ENCODE measurements at regions not wholly inside any gene's neighbourhood (a gene's known extent, or its start where the extent isn't known, plus 50 kb on each side); places are given as distances from the start of the nearest gene placed in this dataset.

GRCh38 chr1:82810601-82811000 is 1009.9 kb downstream of the ADGRL2 start:
- no peaks in the 10 kb centered on the region for H3K36me3 ChIP-seq
- DNase-seq (ENCODE audit: low read depth in 1 of 2, low spot score in 1 of 2) = no peak
- no peak overlapping the region for H3K27ac ChIP-seq
- H3K4me1 ChIP-seq (ENCODE audit: low read depth) = no peaks in the 10 kb centered on the region
- TF ChIP-seq CTCF (IDR thresholded peaks at IDR 0.05; ENCODE audit: low read depth, low read length) = no peak
- H3K9me3 ChIP-seq (ENCODE audit: low read depth) = no peaks in the 10 kb centered on the region
- H3K4me3 ChIP-seq = no peak overlapping the region
- H3K27me3 ChIP-seq = no peaks in the 10 kb centered on the region

GRCh38 chr1:82807563-82807962 is 1006.8 kb downstream of the ADGRL2 start:
- TF ChIP-seq CTCF (IDR thresholded peaks at IDR 0.05; ENCODE audit: low read depth, low read length) = no peak
- no peaks in the 10 kb centered on the region for H3K4me1 ChIP-seq (ENCODE audit: low read depth)

GRCh38 chr1:82806133-82806532 is 1005.4 kb downstream of the ADGRL2 start:
- TF ChIP-seq CTCF (IDR thresholded peaks at IDR 0.05; ENCODE audit: low read depth, low read length) = no peak
- no peak overlapping the region for H3K4me3 ChIP-seq
- H3K27me3 ChIP-seq = no peaks in the 10 kb centered on the region
- DNase-seq (ENCODE audit: low read depth in 1 of 2, low spot score in 1 of 2) = no peak
- H3K27ac ChIP-seq = no peak overlapping the region
- no peaks in the 10 kb centered on the region for H3K9me3 ChIP-seq (ENCODE audit: low read depth)
- no peaks in the 10 kb centered on the region for H3K4me1 ChIP-seq (ENCODE audit: low read depth)
- H3K36me3 ChIP-seq = no peaks in the 10 kb centered on the region

More at GRCh38 chr1:82807563-82807962, 1006.8 kb downstream of the ADGRL2 start:
- Histone ChIP-seq H3K27ac (no peak overlapping the region), H3K4me3 (no peak overlapping the region), H3K36me3 (no peaks in the 10 kb centered on the region), H3K27me3 (no peaks in the 10 kb centered on the region), H3K9me3 (ENCODE audit: low read depth) (no peaks in the 10 kb centered on the region)
- DNase-seq (ENCODE audit: low read depth in 1 of 2, low spot score in 1 of 2) = no peak

- no peak overlapping the region for H3K27ac ChIP-seq
- H3K27me3 ChIP-seq = no peaks in the 10 kb centered on the region
- no peak for DNase-seq (ENCODE audit: low read depth in 1 of 2, low spot score in 1 of 2)
- no peaks in the 10 kb centered on the region for H3K36me3 ChIP-seq
- TF ChIP-seq CTCF (IDR thresholded peaks at IDR 0.05; ENCODE audit: low read depth, low read length) = no peak
- no peaks in the 10 kb centered on the region for H3K9me3 ChIP-seq (ENCODE audit: low read depth)
- no peak overlapping the region for H3K4me3 ChIP-seq
- no peaks in the 10 kb centered on the region for H3K4me1 ChIP-seq (ENCODE audit: low read depth)
Measured at GRCh38 chr1:82801176-82801575, 1000.4 kb downstream of the ADGRL2 start.

GRCh38 chr1:82800721-82801120 is 1000.0 kb downstream of the ADGRL2 start:
- H3K4me3 ChIP-seq = no peak overlapping the region
- no peaks in the 10 kb centered on the region for H3K36me3 ChIP-seq
- no peak for DNase-seq (ENCODE audit: low read depth in 1 of 2, low spot score in 1 of 2)
- TF ChIP-seq CTCF (IDR thresholded peaks at IDR 0.05; ENCODE audit: low read depth, low read length) = no peak
- no peaks in the 10 kb centered on the region for H3K4me1 ChIP-seq (ENCODE audit: low read depth)
- H3K27ac ChIP-seq = no peak overlapping the region
- no peaks in the 10 kb centered on the region for H3K9me3 ChIP-seq (ENCODE audit: low read depth)
- H3K27me3 ChIP-seq = no peaks in the 10 kb centered on the region

GRCh38 chr1:82799261-82799660 is 998.5 kb downstream of the ADGRL2 start:
- no peak for TF ChIP-seq CTCF (IDR thresholded peaks at IDR 0.05; ENCODE audit: low read depth, low read length)
- H3K4me1 ChIP-seq (ENCODE audit: low read depth) = no peaks in the 10 kb centered on the region

More at GRCh38 chr1:82799261-82799660, 998.5 kb downstream of the ADGRL2 start:
- no peaks in the 10 kb centered on the region for H3K36me3 ChIP-seq
- H3K27ac ChIP-seq = no peak overlapping the region
- no peak for DNase-seq (ENCODE audit: low read depth in 1 of 2, low spot score in 1 of 2)
- no peaks in the 10 kb centered on the region for H3K27me3 ChIP-seq
- H3K9me3 ChIP-seq (ENCODE audit: low read depth) = no peaks in the 10 kb centered on the region
- H3K4me3 ChIP-seq = no peak overlapping the region
